HG03520 (cell line): ENCODE measurements at regions not wholly inside any gene's neighbourhood (a gene's known extent, or its start where the extent isn't known, plus 50 kb on each side); places are given as distances from the start of the nearest gene placed in this dataset.
"Not testable (repeated sequence)": the region's sequence is repeated elsewhere in the genome, so short reads cannot be mapped to it uniquely, and the experiment has no call there.

Experiments used
- ATAC-seq: cut with Tn5 transposase; IDR thresholded peaks from one replicate; pipeline ENCODE4 v1.9.1; 2021; ENCODE audit warnings: mild to moderate bottlenecking, moderate library complexity; ENCODE audit not compliant: unreplicated experiment

DNA sequence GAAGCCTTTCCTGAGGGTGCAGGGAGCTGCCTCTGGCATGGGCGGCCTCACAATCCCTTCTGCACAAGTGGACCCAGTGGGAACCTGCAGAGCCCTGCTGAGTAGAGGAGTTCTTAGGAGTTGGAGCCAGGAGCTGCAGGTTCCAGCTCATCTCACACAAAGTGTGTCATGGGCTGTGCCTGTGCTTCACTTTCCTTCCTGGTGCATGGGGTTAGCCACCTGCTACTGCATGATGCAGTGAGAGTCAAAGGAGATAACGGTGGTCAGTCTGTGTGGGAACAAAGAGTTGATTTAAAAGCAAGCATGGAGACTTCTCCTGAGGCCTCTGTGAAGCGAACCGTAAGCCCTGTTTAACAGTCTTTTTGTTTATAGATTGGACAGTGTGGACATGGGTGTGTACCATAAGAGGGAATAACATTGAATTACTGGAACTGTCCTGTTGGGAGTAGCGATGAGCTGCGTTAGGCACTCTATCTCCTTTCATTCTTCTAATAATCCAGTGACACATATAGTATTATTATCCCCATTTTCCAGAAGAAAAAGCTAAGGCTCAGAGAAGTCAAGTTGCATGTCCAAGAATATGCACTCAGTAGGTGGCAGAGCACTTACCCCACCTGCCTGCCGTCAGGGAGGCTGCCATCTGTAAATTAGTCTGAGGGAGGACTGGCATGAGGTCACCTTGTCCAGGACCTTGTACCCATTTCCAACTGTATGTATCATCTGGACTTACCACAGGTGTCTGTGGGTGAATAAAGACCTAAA lies 68.7 kb upstream of the PRR23C start:
- no peak for ATAC-seq

DNA sequence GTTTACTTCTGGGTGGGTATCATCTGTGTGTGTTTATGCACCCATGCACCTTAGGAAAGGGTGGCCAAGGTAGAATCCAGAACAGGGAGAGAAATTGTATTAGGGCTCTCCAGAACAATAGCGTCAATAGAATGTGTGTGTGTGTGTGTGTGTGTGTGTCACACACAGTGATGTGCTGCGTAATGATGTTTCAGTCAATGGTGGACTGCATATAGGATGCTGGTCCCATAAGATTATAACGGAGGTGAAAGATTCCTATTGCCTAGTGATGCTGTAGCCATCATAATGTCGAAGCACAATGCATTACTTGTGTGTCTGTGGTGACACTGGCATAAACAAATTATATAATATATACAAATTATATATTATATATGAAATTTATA lies 69.3 kb upstream of the PRR23C start:
- ATAC-seq = no peak

DNA sequence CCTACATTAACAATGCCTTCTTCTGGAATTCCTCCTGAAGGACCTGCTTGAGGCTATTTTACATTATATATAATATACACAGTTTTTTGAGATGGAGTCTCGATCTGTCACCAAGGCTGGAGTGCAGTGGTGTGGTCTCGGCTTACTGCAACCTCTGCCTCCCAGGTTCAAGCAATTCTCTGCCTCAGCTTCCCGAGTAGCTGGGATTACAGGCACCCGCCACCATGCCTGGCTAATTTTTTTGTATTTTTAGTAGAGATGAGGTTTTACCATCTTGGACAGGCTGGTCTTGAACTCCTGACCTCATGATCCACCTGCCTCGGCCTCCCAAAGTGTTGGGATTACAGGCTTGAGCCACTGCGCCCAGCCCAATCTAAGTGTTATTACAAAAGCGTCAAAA lies 71.9 kb upstream of the PRR23C start:
- not testable (repeated sequence) for ATAC-seq

DNA sequence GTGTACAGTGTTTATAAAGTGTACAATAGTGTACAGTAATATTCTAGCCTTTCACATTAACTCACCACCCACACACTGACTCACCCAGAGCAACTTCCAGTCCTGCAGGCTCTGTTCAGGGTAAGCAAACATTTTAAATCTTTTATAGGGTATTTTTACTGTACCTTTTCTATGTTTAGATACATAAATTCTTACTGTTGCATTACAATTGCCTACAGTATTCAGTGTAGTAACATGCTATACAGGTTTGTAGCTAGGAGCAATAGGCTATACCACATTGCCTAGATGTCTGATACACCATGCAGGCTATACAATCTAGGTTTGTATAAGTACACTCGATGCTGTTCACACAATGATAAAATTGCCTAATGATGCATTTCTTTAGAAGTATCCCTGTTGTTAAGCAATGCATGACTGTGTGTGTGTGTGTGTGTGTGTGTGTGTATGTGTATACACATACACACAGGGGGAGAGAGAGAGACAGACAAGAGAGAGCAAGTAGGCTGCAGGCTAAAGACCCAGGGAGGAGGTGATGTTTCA lies 72.5 kb upstream of the PRR23C start:
- no peak for ATAC-seq

DNA sequence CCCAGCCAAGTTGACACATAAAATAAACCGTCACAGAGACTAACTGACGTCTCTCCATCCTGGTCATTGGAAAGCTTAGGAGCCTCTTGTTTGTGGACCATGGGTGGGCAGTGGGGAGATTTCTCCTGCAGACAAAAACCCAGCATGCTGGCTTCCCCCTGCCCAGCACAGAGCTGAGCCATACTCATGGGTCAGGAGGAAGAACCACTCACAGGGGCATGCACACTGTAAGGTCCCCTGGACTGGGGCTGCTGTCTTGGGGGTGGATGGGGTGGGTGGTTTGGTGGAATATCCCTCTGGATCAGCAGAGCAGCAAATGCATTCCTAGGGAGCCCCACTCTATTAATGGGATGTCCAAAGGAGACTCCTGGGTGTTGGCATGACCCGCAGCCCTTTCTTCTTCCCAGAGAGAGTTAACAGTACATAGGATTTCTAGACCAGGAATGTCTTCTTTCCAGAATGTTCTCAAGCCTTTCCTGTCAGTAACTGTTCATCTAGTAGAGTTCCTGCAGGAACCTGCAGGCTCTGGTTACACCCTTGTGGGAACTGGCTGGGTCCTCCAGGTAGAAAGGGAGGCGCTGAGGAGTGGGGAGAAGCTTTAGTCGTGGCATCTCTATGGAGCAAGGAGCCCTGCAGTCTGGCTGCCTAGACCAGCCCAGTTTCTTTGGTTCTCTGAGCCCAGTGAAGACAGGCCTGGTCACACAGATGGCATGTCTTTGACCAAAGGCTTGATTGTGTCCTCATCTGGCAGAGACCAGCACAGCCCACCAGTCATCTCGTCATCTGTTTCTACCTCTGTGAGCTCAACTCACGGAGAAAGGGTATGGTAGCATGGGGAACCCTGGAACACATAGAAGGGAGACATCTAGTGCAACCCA lies 73.4 kb upstream of the PRR23C start:
- ATAC-seq = no peak

DNA sequence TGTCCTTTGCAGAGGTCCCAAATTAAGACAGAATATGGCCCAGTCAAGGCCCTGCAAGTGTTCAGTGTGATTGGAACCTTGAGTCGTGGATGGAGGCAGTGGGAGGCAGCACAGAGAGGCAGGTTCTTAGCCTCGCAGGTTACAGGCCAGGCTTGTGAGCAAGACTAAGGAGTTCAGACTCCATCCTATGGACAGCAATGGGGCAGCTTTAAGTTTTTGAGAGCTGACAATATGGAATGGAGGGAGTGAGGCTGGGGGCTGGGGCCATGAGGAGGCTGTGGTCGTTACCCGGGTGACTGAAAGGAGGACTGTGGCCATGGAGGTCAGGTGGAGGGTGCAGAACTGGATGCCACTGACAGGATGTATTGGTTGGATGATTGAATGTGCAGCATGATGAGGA lies 74.1 kb upstream of the PRR23C start:
- no peak for ATAC-seq

DNA sequence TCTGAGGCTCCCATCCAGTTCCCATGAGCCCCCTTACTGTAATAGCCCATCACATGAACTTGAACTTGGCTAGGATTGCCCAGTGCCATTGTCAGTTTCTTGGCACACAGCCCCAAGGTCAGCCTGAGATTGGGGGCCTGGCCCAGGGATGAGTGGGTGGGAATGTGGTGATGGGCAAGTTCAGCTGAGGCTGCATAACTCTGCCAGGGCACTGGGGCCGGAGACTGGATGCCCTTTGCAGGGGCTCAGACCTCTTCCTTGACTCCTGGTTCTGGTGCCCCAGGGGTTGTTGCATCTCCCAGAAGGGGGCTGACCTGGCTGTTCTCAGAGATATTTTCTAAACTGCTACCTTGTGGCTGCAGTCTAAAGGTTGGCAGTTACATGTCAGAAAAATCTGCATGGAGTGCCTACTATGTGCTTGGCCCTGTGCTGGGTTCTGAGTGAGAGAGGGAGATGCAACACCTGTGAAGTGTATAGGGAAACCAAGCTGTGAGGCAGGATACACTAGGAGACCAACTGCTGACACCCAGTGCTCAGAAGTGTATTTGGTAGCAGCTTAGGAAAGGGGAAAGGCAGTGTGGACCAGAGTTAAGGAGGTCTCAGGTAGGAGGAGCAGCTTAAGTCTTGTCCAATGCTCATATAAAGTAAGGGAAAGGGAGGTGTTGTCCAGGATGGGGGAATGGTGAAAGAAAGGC lies 74.8 kb upstream of the PRR23C start:
- ATAC-seq = no peak

DNA sequence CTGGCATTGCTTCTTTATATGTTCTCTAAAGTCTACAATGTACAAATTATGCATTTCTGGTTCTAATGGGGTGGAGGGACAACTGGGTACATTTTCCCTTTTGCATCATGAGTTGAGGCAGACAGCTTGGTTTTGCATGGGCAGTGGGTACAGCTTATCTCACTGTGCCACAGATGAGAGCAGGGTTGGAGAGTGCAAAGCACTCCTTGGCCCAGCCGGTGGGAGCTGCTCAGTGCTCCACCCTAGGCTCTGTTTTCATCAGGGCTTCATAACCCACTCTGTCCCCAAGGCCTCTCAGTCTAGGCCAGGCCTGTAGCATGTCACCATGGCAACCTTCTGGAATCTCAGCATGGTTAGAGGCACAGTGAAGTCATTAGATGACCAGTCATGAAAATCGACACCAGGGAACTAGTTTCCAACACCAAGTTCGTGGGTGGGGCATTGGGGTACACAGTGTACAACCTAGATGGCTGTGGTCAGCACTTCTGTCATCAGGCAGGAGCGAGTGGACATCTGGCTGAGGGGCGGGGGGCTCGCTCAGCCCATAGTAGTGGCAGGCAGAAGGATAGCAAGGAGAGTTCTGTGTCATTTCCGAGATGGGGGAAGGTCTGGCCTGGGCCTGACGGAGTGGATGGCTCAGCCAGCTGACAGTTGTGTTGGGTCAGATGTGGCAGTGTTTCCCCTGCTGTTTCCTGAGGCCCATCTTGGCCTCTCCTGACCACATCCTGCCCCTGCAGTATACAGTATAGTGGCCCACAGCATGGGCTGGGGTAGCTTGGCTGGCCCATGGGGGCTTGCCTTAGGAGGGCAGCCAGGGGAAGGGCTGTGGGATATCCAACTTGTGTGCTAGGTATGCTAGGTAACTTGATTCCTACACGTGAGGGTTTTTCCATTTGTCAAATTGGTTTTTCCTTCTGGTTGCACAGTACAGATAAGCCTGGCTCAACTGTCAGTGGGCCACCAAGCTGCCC lies 75.7 kb upstream of the PRR23C start:
- no peak for ATAC-seq

DNA sequence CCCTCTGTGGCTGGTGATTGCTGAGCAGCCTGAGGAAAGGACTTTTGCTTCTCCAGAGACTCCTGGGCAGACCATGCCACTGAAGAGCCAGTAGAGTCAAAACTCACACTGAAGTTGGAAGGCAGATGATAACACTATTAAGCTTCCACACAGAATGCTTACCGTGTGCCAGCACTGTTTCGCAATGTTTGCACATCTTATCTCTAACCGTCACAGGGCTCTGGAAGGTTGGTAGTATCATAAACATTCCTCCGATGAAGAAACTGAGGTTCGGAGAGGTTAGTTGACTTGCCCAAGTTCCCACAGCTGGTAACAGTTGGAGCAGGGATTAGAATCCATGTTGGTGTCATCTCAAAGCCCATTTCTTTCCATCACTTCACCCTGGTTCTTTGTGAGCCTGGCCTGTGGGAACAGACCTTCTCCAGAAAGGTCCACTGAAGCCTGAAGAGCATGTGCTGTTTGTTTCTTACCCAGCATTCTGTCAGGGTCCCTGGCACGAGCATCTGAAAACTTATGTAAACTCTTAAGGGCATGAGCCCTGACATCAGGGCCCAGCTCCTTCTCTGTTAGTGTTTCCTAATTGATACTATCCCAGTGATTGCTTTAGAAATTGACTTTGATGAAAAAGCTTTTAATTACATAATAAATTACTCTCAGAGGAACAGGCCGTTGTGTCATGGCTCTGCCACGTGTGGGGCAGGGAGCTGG lies 77.0 kb upstream of the PRR23C start:
- ATAC-seq = no peak

DNA sequence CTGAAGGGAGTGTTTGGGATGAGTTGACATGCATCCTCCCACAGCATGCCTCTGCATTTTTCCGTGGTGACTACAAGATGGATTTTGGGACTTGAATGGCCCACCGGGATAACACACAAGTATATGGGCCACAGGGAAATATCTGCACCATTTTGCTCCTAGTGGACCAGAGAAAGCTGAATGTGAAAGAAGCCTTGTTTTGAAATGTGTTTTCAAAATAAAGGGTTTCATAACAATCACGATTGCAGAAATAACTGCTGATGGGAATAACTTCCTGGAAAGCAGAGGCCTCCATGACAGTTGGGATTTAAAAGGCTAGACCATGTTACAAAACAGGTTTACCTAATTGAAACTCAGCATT lies 77.5 kb upstream of the PRR23C start:
- ATAC-seq = no peak

DNA sequence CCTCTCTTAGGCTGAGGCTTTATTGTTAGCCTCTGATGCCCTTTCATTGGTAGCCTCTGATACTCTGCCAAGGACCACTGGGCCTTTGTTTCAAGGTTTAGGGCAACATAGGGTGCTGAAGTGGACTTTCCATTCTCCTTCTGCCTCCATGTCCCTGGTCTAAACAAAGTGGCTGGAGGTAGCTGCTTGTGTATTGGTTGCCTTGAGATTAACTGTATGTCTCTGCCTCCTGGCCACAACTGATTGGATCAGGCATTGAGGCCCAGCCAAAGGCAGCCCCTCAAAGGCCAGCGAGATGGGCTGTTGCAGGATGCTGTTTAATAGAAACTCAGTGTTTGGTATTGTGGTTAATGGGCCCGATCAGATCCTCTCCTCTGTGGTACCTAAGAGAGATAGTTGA lies 77.9 kb upstream of the PRR23C start:
- ATAC-seq = no peak

DNA sequence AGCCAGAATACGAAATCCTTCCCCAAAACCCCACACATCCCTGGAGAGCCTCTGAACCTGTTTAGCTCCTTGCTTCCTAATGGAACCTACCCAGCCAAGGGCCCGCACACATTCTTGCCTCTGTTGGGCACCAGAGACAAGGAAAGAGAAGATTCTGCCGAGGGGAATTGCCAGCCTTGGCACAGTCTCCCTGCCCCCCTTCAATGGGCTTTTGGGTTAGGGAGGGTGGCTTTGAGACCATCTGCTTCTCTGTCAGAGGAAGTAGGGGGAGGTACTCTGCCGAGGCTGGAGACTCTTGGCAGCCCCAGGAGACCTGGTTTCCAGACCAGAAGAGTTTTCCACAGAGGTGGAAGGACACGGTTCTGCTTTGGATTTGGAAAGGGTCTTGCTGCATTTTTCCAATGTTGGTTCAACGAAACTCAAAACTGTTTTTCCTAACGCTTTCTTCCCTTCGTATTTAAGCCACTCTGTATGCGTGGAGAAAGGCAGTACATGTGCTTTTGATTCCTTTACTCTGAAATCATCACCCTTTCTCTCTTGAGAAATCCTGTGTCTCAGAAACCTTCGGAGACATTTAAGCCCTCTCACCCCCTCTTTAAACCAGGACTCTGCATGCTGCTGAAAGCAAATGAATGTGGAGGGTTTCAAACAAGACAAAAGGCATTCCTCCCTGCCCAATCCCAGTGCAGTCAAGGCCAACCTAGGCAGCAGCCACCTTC lies 78.8 kb upstream of the PRR23C start:
- no peak for ATAC-seq

DNA sequence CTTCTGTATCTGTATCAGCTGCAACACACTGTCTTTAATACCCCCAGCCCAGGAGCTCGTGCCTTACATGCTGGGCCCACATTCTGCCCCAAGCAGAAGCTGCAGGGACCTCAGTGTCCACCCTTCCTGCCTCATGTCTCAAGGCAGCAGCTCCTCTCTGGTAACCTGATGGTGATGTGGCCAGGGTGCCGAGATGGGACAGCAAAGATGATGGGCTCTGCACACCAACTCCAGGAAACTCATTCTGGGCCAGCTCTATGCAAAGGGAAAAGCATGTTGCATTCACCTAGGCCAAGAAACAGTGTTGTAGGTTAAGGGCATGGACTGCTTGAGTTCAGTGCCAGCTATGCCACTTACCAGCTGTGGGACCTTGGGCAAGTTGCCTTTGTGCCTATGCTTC lies 79.5 kb upstream of the PRR23C start:
- no peak for ATAC-seq

DNA sequence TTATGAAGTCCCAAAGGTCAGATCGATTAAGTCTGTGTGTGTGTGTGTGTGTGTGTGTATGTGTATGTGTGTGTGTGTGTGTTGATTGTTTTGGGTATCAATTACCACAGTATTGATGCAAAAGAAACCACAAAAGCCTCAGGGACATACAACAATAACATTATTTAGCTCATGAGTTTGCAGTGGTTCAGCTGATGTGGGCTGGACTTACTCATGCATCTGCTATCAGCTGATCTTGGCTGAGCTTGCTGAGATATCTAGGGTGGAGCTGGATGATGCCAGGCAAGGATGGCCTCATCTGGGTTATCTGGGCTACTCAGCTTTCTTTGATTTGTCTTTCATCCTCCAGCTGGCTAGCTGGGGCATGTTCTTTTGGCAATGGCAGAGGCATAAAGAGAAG lies 82.4 kb upstream of the PRR23C start:
- no peak for ATAC-seq

DNA sequence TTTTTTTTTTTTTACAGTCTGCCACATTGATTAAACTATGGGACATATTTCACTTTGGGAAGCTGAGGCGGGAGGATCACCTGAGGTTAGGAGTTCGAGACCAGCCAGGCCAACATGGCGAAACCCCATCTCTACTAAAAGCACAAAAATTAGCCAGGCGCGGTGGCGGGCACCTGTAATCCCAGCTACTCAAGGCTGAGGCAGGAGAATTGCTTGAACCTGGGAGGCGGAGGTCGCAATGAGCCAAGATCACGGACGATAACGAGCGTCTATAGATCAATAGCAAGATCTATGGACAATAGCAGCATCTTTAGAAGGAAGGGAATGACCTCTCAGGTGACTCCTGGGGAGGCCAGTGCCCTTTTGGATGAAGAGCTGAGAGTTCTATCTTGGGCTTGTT lies 82.9 kb upstream of the PRR23C start:
- ATAC-seq = not testable (repeated sequence)

DNA sequence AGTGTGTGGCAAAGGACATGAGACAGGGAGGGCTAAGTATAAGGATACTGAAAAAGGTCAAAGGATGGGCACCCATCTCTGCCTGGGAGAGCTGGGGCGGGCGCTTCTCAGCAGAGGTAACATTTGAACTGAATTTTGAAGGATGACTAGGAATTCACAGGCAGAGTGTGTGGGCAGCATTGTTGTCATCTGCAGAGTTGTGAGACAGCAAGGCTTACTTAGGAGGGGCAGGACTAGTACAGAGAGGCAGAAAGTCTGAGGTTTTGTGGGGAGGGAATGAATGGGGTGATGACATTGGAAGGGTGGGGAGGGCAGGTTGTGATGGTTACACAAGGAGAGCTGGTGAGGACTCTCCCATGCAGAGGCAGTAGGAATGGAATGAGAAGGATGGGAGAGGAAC lies 84.1 kb upstream of the PRR23C start:
- no peak for ATAC-seq

DNA sequence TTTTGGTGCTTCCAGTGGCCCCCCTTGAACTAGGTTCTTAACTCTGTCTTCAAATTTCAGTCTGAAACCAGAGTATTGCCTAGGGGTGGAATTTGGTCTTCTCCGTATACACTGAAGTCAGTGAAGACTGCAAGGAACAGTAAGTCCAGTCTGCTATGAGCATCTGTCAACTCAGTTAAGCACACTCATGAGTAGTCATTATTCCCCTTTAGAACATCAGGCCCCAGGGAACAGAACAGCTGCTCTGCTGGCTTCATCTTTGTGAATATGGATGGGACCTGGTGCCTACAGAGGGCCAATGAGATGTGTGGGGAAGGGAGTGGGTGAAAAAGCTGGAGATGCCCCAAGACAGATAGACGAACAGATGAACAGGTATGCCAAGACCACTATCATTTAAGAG lies 85.2 kb upstream of the PRR23C start:
- no peak for ATAC-seq

DNA sequence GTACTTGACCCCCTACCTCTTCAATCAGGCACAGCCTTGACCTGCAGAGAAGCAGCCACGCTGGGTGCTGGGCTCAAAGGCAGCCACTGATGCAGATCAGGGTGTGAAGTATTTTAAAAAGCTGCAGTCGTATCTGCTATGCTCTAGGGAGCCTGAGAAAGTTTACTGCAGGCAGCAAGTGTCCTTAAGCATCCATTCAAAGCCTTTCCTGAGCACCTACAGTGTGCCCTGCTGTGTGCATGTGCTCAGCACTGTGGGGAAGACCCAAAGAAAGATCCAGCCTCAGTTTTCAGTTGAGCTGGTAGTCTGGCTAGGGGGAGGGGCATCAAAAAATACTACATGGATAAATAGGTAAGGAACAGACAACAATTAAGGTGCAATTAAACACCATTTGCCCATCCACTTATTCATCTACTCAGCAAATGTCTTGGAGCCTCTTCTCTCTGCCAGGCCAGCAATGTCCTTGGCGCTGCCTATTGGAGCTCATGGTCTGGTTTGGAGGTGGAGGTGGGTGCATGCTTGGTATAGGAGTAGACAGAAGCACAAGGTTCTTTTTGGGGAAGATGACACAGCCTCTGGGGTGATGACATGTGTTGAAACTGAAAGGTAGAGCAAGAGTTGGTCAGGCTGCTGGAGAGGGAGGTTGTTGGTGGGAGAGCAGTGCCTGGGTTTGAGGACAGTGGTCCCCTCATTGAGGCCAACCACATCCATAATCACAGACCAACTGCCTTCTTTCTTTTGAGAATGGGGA lies 85.9 kb upstream of the PRR23C start:
- ATAC-seq = no peak
